ENCODE measurements at regions not wholly inside any gene's neighbourhood (a gene's known extent, or its start where the extent isn't known, plus 50 kb on each side); places are given as distances from the start of the nearest gene placed in this dataset.
"Not testable (repeated sequence)": the region's sequence is repeated elsewhere in the genome, so short reads cannot be mapped to it uniquely, and the experiment has no call there.

DNA sequence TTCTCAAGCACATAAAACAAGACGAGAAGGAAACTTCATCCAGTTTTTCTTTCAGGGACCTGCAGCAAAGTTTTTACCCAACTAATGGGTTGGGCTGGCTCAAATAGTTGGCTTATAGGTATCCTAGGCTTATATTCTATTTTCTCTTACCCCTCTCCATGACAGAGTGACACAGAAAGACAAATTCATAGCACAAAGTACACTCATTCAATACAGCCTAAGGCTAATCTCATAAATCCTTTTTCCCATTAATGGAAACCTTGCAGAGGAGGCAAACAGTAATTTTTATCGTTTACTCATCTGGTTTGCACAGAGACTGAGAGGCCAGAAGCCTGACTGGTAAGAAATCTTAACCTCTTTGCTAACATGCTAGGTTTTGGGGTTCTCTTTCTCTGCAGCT lies 1589.9 kb downstream of the SLITRK1 start:
- no peak for DNase-seq

GRCh38 chr13:82291852-82292251 lies 1590.4 kb downstream of the SLITRK1 start:
- no peak for DNase-seq

GRCh38 chr13:82275644-82276043 lies 1606.6 kb downstream of the SLITRK1 start:
- DNase-seq = no peak

DNA sequence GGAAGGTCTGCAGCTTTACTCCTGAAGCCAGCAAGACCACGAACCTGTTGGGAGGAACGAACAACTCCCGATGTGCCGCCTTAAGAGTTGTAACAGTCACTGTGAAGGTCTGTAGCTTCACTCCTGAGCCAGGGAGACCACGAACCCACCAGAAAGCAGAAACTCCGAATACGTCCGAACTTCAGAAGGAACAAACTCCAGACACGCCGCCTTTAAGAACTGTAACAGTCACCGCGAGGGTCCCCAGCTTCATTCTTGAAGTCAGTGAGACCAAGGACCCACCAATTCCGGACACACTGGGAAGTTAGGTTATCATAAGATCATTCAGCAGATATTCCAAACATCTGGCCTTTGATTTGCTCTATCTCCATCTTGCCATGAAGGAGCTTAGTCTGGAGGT lies 1623.0 kb downstream of the SLITRK1 start:
- no peak for DNase-seq

DNA sequence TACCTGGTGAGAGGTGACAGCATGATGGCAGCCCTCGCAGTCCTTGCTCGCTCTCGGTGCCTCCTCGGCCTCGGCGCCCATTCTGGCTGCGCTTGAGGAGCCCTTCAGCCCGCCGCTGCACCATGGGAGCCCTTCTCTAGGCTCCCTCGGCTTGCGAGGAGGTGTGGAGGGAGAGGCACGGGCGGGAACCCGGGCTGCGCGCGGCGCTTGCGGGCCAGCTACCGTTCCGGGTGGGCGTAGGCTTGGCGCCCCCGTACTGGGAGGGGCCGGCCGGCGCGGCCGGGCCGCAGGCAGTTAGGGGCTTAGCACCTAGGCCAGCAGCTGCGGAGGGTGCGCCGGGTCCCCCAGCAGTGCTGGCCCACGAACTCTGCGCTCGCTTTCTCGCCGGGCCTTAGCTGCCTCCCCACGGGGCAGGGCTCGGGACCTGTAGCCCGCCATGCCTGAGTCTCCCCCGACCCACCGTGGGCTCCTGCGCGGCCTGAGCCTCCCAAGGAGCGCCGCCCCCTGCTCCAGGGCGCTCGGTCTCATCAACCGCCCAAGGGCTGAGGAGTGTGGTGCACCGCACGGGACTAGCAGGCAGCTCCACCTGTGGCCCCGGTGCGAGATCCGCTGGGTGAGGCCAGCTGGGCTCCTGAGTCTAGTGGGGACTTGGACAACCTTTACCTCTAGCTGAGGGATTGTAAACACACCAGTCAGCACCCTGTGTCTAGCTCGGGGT lies 1624.3 kb downstream of the SLITRK1 start:
- DNase-seq = no peak

DNA sequence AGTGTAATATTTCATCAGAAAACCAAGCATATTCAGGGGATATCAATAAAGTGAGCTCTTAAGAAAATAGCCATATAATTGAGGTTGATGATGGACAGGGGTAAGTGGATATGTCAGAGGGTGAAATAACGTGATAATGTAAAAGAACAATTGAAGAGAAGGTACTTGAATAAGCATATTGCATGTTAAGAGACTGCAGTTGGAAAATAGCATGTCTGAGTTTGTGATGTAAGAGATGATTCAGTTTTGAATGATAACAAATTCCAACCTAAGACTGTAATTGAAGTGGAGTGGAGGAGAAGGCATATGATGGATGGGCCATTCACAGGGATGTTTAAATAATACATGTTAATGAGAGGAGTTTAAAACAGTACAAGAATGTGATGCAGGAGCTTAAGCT lies 1633.5 kb downstream of the SLITRK1 start:
- no peak for DNase-seq

DNA sequence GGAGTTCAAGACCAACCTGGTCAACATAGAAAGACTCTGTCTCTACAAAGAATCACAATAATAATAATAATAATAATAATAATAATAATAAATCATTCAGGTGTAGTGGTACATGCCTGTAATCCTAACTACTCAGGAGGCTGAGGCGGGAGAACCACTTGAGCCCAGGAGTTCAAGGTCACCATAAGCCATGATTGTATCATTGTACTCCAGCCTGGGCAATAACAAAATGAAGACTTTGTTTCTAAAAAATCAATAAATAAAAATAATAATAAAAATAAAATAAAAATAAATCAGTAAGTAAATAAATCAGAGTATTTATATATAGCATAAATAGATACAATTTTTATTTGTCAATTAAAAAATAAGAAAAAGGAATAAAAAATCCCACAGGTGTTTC lies 1636.4 kb downstream of the SLITRK1 start:
- no peak for DNase-seq

DNA sequence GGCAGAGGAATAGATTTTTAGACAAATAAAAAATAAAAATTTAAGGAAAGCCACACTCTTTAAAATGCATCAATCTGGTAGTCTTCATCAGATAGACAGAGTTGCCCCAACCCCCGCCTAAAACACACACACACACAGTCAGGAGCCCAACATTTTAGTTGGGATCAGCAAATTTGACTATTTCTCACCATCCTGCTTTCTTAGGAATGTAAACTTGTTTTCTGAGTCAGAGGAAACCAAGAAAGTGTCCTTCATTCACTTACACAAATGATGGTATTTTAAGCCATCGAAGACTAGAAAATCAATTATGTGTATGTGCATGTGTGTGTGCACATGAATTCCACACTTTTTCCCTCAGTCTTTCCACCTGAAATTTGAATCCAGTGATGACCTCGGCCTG lies 1657.5 kb downstream of the SLITRK1 start:
- no peak for DNase-seq

DNA sequence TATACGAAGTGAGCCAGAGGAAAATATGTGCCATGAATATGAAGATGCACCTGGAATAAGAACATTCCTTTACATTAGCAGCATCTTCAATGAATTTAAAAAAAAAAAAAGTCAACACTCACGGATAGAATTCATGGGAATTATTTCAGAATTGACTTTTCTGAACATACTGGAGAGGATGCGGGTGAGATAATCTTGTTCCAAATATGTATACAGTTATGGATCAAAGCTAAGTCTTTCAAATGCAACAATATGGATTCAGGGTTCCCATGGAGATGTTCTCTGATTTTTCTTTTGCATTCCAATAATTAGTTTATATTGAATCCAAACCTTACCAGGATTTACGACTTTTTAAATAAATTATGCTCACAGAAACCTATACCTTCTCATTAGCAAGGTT lies 1660.7 kb downstream of the SLITRK1 start:
- no peak for DNase-seq

- no peak for DNase-seq
Observed at GRCh38 chr13:82220641-82221040, 1661.6 kb downstream of the SLITRK1 start.

DNA sequence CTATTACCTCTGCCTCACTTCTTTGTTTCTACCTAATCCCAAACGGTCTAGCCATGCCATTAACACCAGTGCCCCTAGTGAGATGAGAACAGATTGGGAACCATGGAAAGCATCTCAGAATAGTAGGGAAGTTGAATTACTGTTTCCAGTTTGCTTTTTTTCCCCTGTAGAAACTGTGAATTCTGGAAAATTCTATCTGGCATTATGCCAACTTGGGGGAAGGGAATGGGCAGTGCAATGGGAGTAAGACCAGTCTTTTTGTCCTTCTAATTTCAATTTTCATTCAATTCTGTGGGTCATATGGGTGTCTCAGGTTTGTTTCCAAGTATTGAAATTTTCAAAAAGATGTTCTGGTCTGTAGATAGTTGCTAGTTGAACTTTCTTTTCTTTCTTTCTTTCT lies 1666.1 kb downstream of the SLITRK1 start:
- DNase-seq = no peak

DNA sequence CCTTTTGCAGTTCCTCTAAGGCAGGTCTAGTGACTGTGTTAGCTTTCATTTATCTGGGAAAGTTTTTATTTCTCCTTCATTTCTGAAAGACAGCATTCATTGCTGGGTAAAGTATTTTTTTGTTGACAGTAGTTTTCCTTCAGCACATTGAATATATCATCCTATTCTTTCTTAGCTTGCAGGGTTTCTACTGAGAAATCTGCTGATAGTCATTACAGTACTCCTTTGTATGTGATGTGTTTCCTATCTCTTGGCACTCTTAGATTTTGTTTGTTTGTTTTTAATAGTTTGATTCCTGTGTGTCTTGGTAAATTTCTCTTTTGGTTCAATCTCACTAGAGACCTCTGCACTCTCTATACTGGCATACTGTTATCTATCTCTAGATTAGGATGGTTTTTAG lies 1667.9 kb downstream of the SLITRK1 start:
- no peak for DNase-seq

DNA sequence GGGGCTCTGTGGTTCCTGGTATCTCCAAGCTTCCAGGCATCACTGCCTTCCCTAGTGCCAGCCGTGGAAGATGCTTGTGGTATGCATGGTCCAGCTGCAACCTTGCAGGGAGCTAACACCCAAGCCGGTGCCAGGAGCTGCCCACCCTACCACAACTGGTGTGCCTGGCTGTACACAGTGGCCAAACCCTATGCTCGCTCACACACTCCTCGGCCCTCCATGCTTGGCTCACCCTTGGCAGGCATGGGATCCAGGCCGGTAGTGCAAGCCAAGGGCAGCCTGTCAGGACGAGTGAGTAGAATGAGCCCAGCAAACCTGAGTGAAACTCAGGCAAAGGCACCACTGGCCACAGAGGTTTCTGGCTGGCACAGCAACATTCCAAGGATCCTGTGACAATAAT lies 1676.0 kb downstream of the SLITRK1 start:
- DNase-seq = no peak

DNA sequence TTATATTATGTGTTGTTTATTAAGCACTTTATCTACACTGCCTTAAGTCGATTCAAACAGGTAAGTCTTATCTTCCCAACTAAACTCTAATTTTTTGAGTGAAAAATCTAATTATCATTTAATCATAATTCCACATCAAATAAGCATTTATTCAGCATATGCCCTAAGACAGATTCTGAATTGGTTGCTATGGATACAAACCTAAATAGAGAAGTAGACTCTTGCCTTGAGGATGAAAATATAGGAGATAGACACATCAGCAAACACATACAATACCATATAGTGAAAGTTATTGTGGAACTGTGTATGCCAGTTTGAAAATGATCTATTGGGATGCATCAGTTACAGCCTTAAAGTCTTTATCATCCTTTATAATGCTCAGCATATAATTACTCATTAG lies 1679.9 kb downstream of the SLITRK1 start:
- DNase-seq = no peak

- DNase-seq = no peak
Observed at GRCh38 chr13:82196087-82196486, 1686.2 kb downstream of the SLITRK1 start.

- DNase-seq = no peak
Observed at GRCh38 chr13:82187227-82187626, 1695.0 kb downstream of the SLITRK1 start.

DNA sequence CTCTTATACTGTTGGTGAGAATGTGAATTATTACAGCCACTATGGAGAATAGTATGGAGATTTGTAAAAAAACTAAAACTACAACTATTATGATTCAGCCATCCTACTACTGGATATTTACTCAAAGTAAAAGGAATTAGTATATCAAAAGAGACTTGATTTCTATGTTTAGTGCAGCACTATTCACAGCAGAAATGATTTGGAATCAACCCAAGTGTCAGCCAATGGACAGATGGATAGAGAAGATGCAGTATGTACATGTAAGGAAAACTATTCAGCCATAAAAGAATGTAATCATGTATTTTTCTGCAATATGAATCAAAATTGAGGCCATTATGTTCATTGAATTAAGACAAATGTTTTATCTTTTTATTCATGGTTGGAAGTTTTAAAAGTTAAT lies 1705.5 kb downstream of the SLITRK1 start:
- DNase-seq = no peak

DNA sequence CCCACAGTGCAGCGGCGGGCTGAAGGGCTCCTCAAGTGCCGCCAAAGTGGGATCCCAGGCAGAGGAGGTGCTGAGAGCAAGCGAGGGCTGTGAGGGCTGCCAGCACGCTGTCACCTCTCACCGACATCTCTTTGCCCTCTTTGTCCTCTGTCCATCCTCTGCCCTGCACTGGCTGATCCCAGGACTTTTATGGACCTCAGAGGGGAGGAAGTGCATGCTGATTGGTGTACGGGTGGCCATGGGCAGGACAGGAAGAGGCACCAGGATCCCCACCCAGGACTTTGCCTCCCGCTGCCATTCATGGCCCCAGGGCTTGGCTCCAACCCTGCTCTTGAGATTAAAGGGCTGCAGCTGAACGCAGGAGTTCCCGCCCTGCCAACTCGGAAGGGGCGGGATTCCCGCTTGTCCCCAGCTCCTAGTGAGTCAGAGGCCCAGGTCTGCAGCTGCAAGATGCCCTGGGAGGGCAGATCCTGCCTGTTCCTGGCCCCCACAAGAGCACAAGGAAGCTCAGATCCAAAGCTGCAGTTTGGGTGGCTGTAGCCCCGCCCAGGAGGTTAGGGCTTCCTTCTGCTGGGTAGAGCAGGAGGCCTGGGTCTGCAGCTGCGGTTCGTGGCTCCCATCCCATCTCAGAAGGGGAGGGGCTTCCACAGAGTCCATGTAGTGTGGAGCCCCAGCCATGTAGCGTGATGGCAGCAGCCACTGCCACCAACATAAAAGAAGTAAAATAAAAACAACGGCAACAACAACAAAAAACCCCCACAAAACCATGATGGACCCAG lies 1716.7 kb downstream of the SLITRK1 start:
- DNase-seq = no peak

- DNase-seq = not testable (repeated sequence)
Observed at GRCh38 chr13:82164780-82165395, 1717.4 kb downstream of the SLITRK1 start.

DNA sequence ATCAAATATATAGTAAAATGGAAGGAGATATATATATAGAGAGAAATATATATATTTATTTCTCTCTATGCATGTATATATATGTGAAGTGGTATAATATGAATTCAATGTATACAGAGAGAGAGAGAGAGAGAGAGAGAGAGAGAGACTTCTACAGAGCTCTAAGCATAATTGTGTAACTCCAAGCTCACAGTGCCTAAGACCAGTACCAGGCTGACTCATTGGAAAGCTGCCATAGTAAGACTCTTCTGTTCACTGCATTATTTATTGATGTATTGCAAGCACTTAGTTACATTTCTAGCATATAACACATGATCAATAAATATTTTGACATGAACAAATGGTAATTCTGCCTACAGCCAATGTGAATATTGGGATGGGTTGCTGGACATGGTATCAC lies 1734.7 kb downstream of the SLITRK1 start:
- DNase-seq = no peak

DNA sequence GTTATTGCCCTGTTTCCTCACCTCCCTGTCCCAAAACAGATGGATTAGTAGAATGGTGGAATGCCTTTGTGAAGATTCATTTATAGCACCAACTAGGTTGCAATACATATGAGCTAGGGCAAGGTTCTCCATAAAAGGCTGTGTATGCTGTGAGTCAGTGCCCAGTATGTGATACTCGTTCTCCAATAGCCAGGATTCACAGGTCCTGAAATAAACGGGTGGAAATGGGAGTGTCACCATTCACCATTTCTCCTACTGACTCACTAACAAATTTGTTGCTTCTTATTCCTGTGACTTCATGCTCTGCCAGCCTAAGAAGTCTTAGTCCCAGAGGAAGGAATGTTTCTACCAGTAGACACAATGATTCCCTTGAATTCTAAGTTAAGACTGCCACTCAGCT lies 1745.4 kb downstream of the SLITRK1 start:
- DNase-seq = no peak

DNA sequence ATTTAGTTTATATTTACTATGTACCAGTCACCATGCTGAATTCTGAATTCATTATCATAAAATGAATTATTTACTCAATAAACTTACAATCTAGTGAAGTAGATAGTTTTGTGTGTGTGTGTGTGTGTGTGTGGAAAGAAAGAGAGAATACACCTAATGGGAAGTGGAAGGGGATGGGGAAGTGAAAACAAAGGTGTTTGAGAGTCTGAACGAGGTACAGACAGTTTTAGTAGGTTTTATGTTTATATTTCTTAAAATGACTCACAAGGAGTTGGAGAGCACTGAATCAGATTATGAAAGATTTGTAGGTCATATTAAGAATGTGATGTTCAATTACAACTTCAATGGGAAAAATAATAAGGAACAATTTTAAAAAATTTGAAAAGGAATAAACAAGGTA lies 1753.0 kb downstream of the SLITRK1 start:
- DNase-seq = no peak

DNA sequence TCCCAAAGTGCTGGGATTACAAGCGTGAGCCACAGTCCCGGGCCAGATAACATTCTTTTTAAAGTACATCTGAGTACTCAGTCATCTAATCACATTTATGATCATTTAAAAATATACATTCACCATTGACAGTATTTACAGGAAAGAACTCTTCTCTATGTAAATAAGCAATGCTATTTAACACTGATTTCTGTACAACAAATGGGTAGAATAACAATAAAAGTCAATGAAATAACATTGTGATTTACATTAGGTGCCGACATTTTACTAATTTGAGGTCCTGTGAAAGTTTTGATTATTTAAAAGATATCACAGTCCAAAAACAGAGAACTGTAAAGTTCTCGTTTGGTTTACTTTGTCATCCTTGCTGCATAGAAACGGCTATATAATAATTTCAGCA lies 1763.7 kb downstream of the SLITRK1 start:
- DNase-seq = no peak

- no peak for DNase-seq
Observed at GRCh38 chr13:82116422-82116989, 1765.8 kb downstream of the SLITRK1 start.
